GM08714 (cell line): ENCODE measurements at regions not wholly inside any gene's neighbourhood (a gene's known extent, or its start where the extent isn't known, plus 50 kb on each side); places are given as distances from the start of the nearest gene placed in this dataset.
A peak's percentile ranks its signal among the peaks of the same experiment; 100 is the strongest.
"Not testable (repeated sequence)": the region's sequence is repeated elsewhere in the genome, so short reads cannot be mapped to it uniquely, and the experiment has no call there.

ENCODE experiments used
- H3K4me3 ChIP-seq: fragments of 200-500 bp; sonication (Bioruptor generic); 2 replicates; pipeline ENCODE4 v1.5.1; 2014; ENCODE audit warnings: mild to moderate bottlenecking, low read length, inconsistent platforms
- ZNF274 ChIP-seq: IDR thresholded peaks from 2 replicates; pipeline ENCODE4 v1.6.1; 2012; ENCODE audit warnings: mild to moderate bottlenecking, low read depth, low read length

DNA sequence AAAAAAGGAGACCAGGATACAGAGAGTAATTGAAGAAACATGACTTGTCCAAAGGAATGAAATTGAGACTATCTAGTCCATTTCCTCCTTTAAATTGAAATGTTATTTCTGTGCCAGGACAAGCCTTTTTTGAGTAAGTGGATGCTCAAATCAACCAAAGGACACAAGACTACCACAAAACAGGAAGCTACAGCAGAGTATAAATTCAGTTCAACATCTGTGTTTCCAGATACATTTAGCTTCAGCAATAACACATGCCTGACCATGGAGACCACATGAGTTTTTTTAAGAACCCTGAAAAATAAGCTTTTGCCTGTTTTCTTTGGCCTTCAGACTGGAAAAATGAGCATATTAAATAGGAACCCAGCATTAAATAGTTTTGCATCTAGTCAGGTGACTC, 707.5 kb downstream of the ZWINT start:
- no peak for TF ChIP-seq ZNF274
- H3K4me3 ChIP-seq, result no peak overlapping the region

DNA sequence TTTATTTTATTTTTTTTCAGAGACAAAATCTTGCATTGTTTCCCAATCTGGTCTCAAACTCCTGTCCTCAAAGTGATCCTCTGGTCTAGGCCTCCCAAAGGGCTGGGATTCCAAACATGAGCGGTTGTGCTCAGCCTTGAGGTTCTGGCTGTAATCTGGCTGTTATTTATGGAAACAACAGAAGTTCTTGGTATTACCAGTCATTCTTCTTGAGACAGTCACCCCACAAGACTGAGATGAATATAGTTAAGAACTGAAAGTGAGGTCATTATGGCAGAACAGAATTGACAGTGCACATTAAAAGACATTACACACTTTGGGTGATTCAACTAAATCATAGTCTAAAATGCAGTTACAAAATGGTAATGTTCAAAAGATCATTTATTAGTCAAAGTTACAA, 719.5 kb downstream of the ZWINT start:
- TF ChIP-seq ZNF274, result no peak

DNA sequence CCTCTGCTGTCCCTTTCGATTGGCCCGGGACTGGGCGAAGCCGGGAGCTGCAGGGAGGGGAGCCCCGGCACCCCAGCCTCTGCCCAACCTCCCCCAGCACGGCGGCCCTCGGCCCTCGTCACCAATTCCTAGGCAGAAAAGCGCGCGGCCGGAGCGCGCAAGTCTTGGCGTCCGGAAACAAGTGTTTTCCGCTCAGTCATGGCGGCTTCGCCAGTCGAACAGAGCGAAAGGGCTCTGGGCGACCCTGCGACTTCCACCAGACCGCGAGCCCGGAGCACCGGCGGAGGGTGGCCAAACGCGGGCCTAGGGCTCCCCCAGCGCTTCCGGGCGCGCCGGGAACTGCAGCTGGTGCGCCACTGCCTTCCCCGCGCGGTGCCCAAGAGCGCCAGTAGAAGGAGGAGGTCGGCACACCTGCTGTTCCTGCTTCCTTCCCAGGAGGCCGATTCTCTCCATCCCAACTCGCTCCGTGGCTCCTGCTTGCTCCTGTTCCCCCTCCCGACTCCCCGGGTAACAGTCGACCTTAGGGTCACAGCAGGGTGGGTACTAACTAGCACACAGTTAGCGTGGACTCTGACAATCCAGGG, 729.9 kb downstream of the ZWINT start:
- peak overlapping the region; percentile 53; the same call in 1 of the 2 replicates for H3K4me3 ChIP-seq
- no peak for TF ChIP-seq ZNF274

More for the DNA sequence above, 719.5 kb downstream of the ZWINT start:
- H3K4me3 ChIP-seq, result no peak overlapping the region

DNA sequence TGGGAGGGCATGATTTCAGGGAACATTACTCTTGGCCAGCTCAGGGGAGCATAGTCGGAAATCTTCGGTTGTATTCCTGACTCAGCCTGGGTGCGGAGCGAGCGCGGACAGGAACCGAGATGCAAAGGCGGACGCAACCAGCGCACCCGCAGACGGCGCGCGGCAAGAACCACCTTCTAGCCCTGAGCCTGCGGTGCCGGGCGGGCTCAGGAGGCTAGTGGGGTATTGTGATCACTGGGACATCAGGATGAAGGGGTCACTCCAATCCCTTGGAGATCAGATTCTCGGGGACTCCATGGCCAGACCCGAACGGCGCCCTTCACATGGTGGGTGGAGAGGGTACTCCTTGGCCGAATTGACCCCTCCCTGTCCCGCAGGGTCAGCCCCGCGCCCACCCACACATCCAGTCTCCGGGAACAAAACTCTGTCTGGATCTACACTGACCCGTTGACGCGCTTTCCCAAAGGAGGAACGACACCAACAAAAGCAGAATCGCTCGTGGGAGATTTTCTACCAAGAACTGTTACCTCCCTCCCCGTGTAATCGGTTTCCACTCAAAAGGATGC, 730.5 kb downstream of the ZWINT start:
- peak overlapping the region; percentile 53; the same call in 1 of the 2 replicates for H3K4me3 ChIP-seq
- no peak for TF ChIP-seq ZNF274

DNA sequence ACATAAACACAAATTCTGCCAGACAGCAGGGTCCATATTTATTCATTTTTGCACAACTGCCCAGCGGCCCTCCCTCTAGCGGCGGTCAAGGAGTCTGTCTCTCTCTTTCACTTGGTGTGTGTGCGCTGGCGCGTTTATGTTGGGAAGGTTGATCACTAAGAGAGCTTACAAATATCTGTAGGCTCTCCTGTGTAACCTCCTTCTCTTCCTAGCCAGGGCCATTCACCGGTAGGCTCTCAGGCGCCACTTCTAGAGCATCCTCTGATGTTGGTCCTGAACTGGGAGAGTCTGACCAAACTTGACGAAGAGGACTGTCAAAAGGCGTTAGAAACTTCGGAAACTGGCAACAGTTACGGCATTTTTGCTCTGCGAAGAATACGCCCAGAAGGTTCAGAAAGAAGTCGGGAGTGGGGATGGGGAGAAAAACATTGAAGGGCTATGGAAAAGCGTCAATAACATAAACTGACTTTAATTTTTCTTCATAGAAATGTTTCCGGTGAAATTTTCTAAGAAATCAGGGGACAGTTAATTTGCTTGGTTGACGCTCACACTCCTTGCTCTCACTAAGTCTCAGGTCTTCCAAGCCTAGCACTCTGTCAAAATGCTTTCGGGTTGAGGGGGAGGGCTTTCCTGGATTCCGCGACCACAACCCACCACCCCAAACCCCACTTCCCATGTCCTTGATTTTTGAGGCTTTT, 731.1 kb downstream of the ZWINT start:
- no peak for TF ChIP-seq ZNF274
- H3K4me3 ChIP-seq, result no peak overlapping the region

DNA sequence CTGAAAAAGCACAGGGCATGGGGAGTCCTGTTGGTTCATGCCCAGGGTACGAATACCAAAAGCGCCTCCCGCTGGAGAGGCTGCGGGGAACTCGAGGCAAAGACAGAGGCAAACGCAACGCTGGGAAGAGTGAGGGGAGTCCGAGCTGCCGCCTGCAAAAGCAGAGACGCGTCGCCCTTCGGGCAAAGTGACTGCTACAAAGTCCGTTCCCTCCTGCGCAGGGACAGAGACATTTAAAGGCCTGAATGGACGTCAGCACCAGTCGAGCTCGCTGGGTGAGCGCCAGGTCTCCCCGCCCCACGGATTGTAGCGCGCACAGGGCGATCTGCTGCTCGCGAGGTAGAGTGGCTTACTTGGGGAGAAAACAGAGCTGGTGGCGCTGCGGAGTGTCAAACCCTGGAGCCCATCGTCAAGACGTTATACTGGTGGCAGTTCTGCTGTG, 732.8 kb downstream of the ZWINT start:
- TF ChIP-seq ZNF274, result no peak
- H3K4me3 ChIP-seq, result no peak overlapping the region

DNA sequence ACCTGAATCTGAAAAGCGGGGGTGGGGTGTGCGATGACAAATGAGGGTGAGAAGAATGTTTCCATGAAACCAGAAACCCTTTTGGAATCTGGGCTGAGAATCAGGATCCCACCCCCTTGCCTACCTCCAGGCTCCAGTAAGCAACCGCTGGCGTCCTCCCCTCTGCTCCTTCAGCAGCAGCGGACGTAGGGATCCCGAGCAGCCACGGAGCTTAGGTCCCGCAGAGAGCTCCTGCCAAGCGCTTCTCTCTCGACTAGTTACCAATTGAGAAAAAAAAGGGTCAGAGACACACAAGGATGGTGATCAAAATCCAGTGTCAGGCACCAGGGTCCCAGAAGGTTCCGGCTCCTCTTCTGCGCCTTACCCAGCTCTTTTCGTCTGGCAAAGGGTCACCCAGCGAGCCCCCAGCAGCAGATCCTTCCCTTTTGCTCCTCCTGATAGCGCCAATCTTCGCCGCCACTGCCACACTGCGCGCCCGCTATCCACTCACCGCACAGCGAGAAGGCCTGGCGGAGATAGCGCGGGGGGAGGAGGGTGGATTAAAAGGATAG, 733.5 kb downstream of the ZWINT start:
- no peak for TF ChIP-seq ZNF274
- H3K4me3 ChIP-seq, result no peak overlapping the region

DNA sequence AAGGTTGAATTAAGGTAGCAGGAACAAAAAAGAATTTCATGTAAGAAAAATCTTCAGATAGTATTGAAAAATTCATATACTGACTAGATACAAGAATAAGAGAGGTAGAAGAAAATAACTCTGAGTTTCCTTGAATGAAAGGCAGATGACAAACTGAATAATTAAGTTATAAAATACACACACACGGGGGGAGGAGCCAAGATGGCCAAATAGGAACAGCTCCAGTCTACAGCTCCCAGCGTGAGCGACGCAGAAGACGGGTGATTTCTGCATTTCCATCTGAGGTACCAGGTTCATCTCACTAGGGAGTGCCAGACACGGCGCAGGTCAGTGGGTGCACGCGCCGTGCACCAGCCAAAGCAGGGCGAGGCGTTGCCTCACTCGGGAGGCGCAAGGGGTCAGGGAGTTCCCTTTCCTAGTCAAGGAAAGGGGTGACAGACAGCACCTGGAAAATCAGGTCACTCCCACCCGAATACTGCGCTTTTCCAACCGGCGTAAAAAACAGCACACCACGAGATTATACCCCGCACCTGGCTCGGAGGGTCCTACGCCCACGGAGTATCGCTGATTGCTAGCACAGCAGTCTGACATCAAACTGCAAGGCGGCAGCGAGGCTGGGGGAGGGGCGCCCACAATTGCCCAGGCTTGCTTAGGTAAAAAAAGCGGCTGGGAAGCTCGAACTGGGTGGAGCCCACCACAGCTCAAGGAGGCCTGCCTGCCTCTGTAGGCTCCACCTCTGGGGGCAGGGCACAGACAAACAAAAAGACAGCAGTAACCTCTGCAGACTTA, 759.2 kb downstream of the ZWINT start:
- not testable (repeated sequence) for H3K4me3 ChIP-seq

DNA sequence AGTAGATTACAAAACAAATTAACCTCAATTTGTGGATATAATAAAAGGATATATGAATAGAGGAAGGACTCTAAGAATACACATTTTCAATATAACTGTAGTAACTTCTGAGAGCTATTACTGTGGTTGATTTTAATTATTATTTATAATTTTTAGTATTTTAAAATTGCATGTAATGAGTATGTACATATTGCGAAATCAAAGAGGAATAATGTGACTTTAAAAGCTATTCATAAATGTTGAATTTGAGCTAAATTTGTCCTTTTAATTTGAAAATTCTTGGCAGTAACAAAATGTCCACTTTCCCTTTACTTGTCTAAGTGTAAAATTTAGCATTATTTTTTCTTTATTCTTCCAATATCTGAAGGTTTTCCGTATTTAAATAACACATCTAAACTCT, 750.6 kb upstream of the PCDH15 start:
- no peak for TF ChIP-seq ZNF274
- H3K4me3 ChIP-seq, result no peak overlapping the region

DNA sequence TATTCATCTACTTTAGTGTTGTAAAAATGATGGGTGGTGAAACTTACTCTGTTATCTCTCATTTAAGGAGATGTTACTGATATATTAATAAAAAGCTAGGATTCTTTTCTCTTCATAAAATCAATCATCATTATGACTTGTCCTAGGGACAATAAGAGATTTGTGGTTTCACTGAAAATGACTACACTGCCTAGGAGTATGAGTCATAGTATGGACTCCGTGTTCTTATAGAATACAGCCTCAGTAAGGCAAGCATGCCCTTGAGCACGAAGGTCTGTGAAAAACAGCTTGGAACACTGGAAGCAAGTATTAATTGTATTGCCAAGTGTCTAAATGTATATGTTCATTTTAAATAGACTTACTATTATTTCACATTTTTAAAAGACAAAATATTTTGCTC, 749.2 kb upstream of the PCDH15 start:
- no peak overlapping the region for H3K4me3 ChIP-seq
- TF ChIP-seq ZNF274, result no peak

DNA sequence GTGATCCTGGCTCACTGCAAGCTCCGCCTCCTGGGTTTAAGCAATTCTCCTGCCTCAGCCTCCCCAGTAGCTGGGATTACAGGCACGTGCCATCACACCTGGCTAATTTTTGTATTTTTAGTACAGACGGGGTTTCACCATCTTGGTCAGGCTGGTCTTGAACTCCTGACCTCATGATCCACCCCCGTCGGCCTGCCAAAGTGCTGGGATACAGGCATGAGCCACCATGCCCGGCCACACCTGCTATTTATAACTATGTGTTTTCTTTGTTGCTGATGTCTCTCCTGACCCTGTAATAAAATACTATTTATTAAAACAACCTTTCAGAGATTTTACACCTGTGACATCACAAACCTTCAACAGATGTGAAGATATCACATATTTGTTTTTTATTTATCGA, 736.5 kb upstream of the PCDH15 start:
- H3K4me3 ChIP-seq, result not testable (repeated sequence)

DNA sequence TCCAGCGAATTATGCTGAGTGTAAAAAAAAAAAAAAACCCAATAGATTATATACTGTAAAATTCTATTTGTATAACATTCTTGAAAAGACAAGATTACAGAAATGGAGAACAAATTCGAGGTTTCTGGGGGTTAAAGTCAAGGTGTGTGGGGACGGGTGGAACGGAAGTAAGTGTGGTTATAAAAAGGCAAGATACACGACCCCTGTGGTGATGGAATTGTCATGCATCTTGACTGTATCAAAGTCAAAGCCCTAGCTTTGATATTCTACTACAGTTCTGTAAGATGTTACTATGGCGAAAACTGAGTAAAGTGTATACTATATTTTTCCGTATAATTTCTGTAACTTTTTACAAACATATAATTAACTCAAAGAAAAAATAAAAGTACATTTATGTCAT, 718.2 kb upstream of the PCDH15 start:
- TF ChIP-seq ZNF274, result no peak
- H3K4me3 ChIP-seq, result no peak overlapping the region

DNA sequence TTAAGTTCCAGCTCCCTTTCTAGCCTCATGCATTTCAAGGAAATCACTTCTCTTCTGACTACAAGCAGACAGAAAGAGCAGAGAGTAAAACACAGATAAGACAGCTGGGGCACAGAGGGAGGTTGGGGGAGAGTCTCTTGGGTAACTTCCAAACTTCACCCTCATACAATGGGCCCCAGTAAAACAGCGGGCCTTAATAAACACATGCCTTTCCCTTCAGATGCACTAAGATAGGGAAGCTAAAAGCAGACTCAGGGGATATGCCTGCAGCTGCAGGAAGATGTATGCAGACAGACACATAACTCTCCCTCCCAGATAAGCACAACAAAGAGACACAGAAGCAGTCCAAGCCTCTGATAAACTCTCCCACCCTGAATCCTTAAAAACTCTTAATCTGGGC, 717.4 kb upstream of the PCDH15 start:
- H3K4me3 ChIP-seq, result not testable (repeated sequence)

DNA sequence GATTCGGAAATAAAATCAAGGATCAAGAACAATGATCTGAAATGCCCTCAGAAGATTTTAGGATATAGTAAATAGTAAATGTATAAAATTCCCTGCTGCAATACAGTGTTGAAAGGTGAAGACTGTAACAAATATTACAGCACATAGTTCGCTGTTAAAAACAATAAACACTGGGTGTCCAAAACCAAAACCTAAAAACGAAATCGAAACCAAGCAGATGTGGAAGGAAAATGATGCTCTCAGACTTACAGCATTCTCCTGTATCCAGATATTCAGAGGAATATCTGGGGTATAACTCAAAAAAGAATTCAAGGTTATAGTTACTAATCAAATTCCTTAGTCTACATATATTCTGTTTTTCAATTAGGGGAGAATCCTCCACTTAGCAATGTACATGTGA, 708.1 kb upstream of the PCDH15 start:
- TF ChIP-seq ZNF274, result no peak
- H3K4me3 ChIP-seq, result no peak overlapping the region
